Bone marrow (tissue), 2 donors: ENCODE measurements at regions not wholly inside any gene's neighbourhood (a gene's known extent, or its start where the extent isn't known, plus 50 kb on each side); places are given as distances from the start of the nearest gene placed in this dataset.

ENCODE experiments used
- DNase-seq, 2 donors: peaks; one replicate each; lab custom pipeline; 2025; lab: John Stamatoyannopoulos, UW

DNA sequence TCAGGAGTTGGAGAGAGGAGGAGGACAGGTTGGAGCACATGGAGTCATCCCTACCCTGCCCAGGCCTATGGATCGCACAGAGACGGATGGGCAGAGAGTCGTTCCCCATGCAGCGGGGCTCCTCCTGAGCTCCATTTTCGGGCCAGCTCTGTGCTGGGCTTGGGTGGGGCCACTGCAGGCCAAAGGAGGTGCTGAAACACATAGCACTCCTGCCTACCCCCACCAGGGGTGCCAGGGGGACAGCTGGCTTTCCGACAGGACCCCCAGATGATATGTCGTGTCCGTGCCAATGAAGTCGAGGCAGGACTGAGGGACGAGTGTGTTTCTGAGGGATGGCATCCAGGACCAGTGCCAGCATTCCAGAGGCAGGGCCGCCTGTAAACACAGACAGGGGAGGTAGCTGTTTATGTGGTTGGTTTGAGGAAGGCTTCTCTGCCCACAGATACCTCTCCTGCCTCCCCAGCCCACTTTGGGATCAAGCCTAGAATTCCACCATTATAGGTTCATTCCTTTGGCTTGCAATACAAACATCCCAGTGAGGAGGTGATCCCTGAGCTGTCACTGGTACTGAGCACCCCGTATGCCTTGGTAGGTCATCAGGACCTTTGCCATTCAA is 116.6 kb downstream of the GLI2 start:
- DNase-seq: no peak

DNA sequence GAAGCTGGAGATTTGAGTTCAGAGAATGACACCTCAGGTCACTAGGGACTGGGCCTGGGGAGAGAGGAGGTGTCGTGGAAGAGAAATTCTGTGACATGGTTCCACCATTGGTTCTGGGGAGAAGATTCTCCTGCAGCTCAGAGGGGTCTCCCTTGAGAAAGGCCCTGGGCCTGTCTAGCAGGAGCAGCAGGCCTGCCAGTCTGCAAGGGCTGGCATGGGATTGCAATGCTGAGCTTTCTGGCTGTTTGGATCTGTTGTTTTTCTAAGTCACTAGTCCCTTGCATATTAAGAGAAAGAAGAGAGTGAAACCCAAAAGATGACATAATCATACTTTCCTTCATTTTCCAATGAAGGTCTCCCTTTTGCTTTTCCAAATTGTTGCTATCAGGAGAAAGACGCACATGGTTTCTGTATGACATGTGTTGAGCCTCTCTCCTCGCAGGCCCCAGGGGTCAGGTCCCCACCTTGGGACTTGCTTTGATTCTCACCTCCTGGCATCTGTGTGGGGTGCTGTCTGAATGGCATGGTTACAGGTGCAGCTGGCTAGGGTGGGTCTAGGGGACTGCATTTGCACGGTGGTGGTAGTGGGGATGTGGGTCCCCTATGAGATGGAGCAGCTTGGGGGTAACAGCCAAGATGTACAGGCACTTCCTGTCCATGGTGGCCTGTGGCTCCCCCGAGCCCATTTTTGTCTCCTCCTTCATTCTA is 117.8 kb downstream of the GLI2 start:
- DNase-seq: no peak

DNA sequence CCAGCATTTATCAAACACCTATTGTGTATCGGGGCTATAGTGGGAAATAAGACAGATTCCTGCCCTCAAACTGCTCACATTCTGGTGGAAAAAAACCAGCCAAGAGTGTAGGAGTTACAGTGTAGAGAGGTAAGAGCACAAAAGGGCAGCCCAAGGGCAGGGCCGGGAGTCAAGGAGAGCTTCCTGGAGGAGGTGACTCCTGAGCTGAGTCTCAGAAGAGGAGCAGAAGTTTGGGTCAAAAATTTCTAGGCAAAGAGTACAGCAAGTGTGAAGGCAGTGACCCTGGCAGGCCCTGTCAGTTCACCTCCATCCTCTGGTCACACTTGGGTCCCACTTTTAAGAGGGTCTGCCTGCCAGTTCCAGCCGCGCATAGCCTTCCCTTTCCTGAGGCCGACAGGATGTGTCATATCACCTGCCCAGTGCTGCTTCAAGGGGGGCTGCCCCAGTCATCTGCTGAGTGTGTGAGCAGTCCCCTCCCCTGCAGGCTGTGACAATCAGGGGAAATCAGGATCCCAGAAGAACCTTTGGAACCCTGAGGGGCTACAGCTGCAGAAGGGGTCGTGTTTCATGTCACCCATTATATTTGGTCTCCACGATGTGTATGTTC is 118.4 kb downstream of the GLI2 start:
- no peak for DNase-seq

DNA sequence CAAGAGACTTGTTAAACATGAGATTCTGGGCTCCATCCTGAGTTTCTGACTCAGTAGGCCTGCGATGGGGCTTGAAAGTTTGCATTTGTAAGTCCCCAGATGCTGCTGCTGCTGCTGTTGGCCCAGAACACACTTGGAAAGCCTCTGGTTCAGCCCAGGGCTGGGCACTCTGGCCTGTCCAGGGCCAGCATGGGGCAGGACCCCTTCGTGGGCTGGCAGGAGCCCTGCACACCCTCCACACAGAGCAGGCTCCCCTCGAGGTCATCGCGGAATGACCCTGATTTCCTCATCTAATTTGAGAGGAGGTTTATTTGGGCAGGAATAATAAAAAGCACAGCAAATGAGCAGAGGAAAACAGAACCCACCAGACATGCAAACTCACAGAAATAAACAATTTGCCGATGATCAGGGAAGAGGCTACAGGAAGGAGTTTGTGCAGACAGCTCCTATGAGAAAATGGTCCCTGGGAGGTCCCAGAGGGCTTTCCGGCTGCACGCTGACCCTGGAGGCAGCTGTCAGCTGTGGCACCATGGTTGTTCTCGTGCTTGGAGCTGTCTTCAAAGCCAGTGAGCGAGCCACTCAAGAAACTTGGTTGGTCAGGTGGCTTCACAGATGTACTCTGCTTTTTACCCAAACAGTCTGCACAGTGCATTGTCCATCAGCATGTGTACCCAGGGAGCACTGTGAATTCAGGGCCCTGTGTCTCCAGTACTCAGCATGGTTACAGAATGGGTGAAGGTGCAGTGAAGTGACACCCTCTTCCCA is 119.3 kb downstream of the GLI2 start:
- DNase-seq: no peak

DNA sequence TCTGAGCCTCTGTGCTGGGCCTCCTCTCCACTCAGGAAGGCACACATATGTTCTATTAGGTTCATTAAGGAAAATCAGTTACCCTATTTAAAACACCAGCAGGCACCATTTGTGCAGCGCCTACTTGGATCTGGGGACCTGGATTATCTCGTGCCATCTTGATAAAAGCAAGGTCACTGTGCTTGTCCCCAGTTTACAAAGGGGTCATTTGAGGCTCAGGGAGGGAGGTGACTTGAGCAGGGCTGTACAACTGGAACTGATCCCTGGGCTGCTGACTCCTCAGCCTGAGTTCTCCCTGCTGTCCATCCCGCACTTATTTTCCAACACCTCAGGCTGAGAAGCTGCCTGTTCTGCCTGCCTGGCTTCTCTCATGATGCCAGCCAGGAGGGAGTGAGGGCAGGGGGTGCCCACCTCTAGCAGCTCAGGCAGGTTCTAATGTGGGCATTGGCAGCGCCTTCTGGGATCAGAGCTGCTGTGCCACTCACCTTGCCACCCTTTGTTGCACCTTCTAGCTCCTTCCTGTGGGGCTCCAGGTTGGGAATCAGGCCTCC is 120.3 kb downstream of the GLI2 start:
- DNase-seq: no peak

DNA sequence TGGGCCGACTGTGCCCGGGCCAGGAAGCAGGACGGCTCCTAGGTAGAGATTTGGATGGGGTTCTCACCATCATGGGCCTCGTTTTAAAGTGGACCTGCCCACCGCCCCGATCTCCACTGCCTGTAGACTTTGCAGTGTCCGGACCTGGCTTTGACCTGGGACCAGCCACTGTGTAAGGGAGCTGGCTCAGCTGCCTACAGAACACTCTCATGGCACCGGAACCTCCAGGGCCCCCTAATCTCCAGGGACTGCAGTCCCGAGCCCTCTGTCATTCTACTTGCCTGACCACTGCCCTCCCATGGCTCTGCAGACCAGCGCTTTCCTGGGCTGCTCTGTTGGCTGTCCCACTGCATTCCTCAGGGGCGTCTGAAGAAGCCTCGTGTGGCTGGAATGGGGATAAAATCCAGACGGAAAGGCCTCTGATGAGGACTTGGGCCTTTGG is 120.8 kb downstream of the GLI2 start:
- no peak for DNase-seq

DNA sequence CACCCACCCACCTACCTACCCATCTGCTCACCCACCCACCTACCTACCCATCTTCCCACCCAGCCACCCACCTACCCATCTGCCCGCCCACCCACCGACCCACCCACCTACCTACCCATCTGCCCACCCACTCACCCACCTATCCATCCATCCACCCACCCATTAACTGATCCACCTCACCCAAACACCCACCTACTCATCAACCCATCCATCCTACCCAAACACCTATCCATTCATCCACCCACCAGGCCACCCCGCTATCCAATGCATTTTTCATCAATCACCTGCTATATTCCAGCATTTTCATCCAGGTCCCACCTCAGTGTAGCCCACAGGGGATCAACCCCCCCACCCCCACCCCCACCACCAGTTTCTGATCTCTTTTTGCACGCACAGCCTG is 121.8 kb downstream of the GLI2 start:
- DNase-seq: no peak

DNA sequence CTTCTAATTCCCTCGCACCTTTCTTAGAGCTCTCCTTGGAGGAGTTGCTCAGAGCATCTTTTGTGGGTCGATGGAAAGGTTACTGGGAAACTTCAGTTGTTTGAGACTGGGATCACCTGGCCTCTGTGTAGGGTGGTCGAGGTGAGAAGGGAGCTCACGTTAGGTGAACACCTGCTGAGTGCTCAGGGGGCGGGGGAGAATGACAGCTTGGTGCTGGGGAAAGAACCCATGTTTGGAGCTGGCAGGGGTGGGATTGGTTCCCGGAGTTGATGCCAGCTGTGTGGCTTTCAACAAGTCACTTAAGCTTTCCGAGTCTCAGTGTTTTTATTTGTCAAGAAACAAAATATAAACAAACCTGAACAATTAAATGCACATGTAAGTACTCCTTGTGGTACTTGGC is 122.3 kb downstream of the GLI2 start:
- no peak for DNase-seq

DNA sequence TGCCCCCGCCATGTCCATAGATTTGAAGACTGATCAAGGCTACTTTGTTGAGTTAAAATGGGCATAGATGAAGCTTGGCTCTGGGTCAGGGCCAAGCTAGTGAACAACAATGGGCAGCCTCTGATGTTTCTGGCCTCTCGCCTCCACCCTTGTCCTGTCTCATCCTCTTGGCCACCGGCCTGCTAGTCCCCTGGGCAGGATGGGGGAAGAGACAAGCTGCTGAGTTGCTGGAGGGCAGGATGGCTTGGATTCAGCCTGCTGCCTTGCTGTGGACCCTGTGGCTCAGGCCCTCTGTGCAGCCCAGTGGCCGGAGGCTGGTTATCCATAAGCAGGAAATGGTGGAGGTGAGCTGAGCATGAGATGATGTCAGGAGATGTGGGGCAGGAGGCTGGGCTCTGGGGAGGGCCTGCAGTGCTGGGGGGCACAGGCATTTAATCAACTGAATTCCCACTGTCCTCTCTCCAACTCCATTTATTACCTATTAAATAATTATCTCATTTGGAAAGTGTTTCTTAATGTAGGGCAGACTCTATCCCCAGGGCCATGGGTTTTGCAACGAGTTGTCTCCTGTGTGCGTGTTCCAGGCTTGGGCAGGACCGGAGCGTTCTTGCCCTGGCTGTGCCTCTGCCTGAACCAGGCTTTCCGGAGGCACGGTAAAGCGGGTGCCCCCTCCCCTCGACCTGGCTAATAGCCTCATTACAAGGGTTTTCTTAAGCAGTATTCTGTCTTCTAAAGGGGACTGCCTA is 122.9 kb downstream of the GLI2 start:
- DNase-seq: no peak

DNA sequence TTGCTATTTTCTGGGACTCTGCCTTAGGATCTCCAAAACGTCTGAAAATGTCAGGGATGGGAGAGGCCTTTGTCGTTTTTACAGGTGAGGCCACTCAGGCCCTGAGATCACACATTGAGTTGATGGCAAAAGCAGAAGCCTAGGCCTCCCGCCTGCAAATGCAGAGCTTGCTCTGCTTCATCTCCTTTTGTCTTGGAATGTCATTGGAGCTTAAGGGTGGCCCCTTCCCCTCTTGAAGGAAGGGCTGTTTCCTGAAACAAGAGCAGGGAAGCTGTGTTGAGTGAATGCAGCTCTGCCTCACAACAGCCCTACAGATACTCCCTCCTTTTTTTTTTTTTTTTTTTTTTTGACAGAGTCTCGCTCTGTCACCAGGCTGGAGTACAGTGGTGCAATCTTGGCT is 123.5 kb downstream of the GLI2 start:
- DNase-seq: no peak

DNA sequence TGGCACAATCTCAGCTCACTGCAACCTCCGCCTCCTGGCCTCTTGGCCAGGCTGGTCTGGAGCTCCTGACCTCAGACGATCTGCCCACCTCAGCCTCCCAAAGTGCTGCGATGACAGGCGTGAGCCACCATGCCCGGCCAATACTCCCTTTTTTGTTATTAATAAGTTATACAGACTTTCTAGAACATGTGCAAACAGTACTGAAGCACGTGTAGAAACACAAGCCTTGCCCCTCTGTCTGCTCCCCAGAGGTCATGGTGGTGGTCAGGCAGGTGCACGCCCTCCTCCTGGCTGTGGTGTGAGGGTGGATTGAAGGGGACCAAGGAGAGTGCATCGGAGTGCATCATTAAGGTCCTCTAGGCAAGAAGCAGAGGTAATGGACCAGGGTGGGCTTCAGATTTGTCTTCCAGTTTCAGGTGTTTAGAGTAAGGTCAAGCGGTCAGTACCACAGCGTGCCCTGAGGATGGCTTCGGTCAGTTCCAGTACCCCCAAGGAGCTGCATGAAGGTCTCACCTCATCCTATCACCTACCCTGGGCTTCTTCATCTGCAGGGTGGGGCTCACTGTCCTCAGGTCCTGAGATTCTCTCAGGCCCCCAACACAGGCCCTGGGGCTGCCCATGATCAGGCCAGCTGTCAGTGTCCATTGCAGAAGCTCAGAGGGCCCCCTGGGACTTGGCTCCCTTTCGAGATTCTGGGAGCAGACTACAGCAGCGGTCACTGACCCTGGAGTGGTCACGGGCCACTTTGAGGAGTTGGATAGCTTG is 124.3 kb downstream of the GLI2 start:
- DNase-seq: no peak

DNA sequence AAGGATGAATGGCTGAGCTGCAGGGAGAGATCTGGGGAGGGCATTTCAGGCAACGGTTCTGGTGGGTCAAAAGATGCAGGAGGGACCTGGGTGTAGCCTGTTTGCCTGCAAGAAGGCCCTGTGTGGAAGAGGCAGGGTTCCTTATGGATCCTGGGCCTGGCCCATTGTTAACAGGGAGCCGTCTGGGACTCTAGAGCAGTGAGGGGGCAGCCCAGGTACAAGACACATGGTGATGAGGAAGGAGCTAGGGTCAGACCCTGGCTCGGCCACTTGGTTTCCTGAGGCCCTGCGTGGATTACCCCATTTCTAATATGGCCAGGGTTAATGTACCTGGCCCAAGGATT is 124.9 kb downstream of the GLI2 start:
- no peak for DNase-seq

DNA sequence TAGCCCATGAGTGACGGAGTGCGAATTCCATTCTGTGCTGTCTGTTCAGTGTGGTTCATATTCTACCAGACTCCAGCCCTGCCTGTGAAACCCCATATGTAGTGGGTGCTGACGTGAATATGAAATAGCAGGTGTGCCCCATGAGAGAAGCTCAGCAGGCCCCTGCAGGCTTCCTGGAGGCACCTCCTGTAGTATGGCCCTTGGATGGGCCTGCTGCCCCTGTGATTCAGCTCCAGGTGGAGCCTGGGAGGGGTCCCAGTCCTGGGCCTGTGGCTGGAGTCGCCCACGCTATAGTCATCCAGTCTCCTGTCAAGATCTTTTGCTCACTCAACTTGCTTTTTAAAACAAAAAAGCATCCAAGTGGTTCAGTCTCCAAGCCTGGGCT is 125.5 kb downstream of the GLI2 start:
- no peak for DNase-seq

DNA sequence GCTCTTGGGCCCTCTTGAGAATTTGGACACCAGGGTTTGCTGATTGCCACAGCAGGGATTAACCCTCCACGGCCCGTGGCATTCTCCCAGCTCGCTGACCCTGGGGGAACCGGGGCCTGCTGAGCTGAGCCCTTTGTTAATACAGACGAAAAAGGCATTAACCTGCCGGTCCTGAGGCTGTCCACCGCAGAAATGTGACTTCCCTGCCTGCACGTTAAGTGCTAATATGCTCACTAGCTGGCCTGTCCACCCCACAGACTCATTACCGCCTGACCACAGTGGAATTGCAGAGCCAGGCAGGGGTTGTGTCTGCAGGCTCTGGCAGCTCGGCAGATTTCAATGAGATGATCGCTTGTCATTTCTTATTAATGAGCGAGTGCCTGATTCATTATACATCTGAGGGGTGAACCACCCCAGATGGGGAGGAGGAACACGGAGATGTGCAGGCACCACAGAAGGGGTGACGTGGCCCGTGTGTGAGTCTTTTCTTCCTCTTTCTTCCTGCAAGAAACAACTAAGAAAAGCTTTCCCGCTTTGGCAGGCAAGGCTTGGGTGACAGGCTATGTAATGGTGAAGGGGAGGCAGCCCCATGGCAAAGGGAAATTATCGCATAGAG is 126.0 kb downstream of the GLI2 start:
- peak in 1 of 2 donors; percentile 2 for DNase-seq

DNA sequence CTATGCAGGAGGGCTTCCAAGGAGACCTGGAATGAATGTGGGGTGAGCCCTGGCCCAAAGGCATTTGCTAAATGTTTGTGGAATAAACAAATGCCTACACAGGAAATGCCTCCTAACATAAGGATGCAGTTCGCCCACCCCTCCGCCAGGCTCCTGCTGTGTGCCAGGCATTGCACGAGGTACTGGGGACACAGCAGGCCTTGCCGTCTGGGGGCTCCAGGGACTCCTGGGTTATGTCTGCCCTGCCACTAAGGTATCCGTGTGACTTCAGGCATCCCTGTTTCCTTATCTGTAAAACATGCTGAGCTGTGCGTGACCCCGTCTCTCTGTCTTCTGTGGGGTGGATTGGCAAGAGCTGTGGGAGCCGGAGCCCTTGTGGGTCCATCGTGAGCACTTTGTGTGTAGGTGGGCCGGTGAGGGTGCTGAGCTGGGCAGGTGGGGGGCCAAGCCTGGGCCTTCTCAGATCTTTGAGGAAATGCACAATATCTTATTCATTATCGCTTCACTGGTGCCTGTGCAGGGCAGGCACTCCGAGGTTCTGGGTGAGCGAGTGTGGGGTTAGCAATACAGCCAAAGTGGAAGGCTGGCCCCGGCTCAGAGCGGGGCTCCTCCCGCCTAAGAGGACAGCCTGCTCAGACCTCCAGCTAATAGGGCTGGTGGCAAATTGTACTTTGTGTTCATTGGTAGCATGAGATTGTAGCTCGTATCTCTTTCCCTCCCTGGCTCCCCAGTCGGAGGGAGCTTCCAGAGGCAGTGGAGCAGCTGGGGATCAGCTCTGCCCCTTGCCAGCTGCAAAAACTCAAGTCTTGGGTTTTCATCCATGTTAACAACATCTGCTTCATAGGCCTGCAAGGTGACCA is 126.8 kb downstream of the GLI2 start:
- DNase-seq: no peak

DNA sequence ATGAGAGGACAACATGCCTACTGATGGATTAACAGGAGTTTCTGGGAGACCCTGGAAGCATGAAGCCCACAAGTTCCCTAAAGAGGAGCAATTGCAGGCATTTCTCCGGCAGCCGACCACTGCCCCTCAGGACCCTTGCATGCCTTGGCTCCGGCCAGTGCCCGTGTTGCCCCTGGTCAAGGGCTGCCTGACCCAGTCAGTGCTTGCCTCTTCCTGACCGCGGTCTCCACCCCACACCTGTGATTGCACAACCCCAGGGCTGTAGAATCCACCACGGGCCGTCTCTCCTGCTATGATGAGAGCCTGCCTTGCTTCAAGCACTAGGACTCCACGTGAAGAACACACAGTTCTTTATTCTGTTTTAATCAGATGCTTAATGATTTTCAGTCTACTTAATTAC is 127.5 kb downstream of the GLI2 start:
- DNase-seq: no peak

DNA sequence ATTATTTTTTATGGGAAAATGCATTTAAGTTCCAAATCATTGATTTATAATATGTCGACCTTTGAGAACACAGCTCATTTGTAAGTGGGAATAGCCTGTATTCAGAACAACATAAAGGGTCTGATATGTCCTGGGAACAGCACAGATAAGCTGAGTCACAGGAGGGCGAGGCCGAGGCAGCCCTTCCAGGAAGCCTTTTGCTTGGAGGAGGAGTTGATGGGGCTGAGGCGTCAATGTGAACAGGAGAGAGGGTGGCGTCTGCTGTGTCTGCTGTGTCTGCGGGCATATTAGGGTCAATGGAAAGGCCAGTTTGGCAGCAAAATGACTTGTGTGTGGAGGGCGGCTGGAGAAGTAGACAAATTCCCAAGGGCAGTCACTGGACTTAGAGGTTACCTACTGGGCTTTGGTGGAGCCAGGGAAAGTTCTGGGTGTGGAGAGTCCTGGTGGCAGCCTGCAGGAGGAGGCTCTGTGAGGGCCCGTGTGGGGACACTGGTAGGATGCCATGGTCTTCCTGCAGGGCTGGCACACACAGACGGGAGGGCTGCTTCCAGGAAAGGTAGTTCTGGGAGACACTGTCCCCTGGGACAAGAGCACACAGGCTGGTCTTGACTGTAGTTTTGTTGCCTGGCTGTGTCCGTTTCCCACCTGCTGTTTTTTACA is 128.1 kb downstream of the GLI2 start:
- no peak for DNase-seq

DNA sequence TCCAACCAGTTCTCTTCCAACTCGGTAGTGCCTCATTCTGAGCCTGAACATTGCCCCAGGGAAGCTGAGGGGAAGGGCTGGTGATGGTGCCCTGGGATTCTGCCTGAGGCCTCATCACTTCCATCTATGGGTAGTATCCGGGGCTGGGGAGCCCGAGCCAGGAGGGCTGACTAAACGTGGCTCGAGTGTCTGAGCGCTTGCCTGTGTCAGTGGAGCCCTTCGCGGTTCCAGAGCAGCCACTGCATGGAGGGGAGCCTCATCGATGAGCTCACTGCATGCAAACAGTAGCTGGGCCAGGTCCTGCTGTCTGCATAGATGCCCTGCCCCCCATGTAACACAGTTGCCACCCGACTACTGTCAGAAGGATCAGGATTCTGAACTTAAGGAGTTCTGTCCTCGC is 129.3 kb downstream of the GLI2 start:
- DNase-seq: no peak

DNA sequence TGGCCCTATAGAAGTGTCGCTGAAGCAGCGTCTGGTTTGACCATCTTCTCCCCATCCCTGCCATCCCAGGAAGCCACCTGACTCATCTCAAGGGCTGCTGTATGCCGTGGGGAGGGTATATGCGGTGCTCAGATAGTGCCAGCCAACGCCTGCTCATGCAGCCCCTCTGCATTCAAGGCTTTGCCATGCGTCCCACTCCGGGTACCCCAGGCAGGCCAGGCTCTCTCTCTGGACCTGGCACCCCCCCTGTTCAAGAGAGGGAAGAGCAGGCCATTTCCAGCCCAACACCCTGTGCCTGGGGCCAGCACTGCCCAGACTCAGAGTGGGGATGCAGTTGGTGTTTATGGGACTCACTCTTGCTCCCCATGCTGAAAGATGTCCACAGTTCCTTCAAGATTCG is 130.0 kb downstream of the GLI2 start:
- no peak for DNase-seq
